ENCODE measurements at regions not wholly inside any gene's neighbourhood (a gene's known extent, or its start where the extent isn't known, plus 50 kb on each side); places are given as distances from the start of the nearest gene placed in this dataset.

GRCh38 chr5:144876990-144877389 is 706.3 kb downstream of the KCTD16 start:
- TF ChIP-seq EZH2 (IDR thresholded peaks at IDR 0.05; ENCODE audit: low read depth): no peak
- TF ChIP-seq, protein P1, sequence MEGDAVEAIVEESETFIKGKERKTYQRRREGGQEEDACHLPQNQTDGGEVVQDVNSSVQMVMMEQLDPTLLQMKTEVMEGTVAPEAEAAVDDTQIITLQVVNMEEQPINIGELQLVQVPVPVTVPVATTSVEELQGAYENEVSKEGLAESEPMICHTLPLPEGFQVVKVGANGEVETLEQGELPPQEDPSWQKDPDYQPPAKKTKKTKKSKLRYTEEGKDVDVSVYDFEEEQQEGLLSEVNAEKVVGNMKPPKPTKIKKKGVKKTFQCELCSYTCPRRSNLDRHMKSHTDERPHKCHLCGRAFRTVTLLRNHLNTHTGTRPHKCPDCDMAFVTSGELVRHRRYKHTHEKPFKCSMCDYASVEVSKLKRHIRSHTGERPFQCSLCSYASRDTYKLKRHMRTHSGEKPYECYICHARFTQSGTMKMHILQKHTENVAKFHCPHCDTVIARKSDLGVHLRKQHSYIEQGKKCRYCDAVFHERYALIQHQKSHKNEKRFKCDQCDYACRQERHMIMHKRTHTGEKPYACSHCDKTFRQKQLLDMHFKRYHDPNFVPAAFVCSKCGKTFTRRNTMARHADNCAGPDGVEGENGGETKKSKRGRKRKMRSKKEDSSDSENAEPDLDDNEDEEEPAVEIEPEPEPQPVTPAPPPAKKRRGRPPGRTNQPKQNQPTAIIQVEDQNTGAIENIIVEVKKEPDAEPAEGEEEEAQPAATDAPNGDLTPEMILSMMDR (conservative IDR thresholded peaks at IDR 0.05): no peak
